Activated CD8-positive, alpha-beta memory T cell treated with anti-CD3 and anti-CD28 coated beads, Interleukin-2, amount 10 ng/mL, durations not matched to agents 7 days and 5 days (primary cell): ENCODE measurements at regions not wholly inside any gene's neighbourhood (a gene's known extent, or its start where the extent isn't known, plus 50 kb on each side); places are given as distances from the start of the nearest gene placed in this dataset.
"Not testable (repeated sequence)": the region's sequence is repeated elsewhere in the genome, so short reads cannot be mapped to it uniquely, and the experiment has no call there.

ENCODE experiments used
- ATAC-seq: fragments of 150-1000 bp; cut with Tn5 transposase; one replicate; pipeline ENCODE4 v1.10.0; 2021; ENCODE audit warnings: moderate library complexity
- CTCF ChIA-PET: fragments of 350-600 bp; sonication (Branson Sonifier 250); formaldehyde crosslinking; loops from one replicate; lab custom pipeline; 2021; ENCODE audit warnings: antibody characterized with exemption; lab: Charles Lee
- DNase-seq: peaks from one replicate; pipeline ENCODE4 v3.0.0-alpha.2; 2020
- H3K27ac Mint-ChIP-seq: one replicate; pipeline ENCODE4 v1.8.0; 2021; ENCODE audit warnings: mild to moderate bottlenecking, mixed read lengths
- H3K27me3 Mint-ChIP-seq: one replicate; pipeline ENCODE4 v1.8.0; 2021; ENCODE audit warnings: mixed read lengths
- H3K36me3 Mint-ChIP-seq: one replicate; pipeline ENCODE4 v1.8.0; 2021; ENCODE audit warnings: mild to moderate bottlenecking, mixed read lengths
- H3K4me1 Mint-ChIP-seq: one replicate; pipeline ENCODE4 v1.8.0; 2021; ENCODE audit warnings: mixed read lengths
- H3K4me3 Mint-ChIP-seq: one replicate; pipeline ENCODE4 v1.8.0; 2021; ENCODE audit warnings: mild to moderate bottlenecking, moderate library complexity, mixed read lengths
- H3K9me3 Mint-ChIP-seq: one replicate; pipeline ENCODE4 v1.8.0; 2022; ENCODE audit warnings: low read depth, mixed read lengths

DNA sequence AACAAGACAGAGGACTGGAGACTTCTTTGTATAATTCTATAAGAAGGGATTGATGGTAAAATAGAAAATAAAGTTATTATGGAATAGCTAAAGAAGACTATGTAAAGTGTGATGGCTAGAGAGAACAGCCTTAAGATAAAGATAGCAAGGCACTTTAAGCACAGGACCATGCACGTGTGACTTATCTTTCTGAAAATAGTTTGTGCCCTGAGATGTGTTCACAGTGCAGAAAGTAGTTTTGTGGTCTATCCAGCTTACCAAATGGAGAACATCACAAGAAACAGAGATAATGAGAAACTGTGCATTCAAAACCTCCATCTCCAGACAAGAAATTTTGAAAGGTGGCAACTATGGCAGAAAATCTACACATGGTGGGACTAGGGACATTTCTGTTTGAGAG, 213.3 kb downstream of the PARM1 start:
- Mint-ChIP-seq H3K4me3 (no peak overlapping the region), H3K27ac (no peak overlapping the region), H3K36me3 (no peaks in the 10 kb centered on the region), H3K9me3 (no peaks in the 10 kb centered on the region), H3K4me1 (no peaks in the 10 kb centered on the region), H3K27me3 (no peaks in the 10 kb centered on the region)
- no peak for DNase-seq
- CTCF ChIA-PET, result no interaction called here
- ATAC-seq, result no peak

DNA sequence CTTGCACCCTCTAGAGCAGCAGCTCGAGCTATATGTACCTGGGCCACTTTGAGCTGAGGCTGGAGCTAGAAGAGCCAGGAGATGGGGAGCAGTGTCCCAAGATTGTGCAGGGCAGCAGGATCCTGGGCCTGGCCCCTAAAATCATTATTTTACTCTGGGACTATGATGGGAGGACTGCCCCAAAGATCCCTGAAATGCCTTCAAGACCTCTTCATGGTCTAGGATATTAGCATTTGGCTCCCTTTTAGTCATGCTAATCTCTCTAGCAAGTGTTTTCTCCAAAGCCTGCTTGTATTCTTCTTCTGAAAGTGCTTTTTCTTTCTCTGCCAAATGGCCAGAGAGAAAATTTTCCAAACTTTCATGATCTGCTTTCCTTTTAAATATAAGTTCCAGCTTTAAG, 211.6 kb downstream of the PARM1 start:
- H3K27me3 Mint-ChIP-seq, result no peaks in the 10 kb centered on the region
- H3K4me1 Mint-ChIP-seq, result no peaks in the 10 kb centered on the region
- CTCF ChIA-PET, result no interaction called here
- H3K27ac Mint-ChIP-seq, result no peak overlapping the region
- no peaks in the 10 kb centered on the region for H3K36me3 Mint-ChIP-seq
- ATAC-seq, result no peak
- no peaks in the 10 kb centered on the region for H3K9me3 Mint-ChIP-seq
- no peak for DNase-seq
- H3K4me3 Mint-ChIP-seq, result no peak overlapping the region

DNA sequence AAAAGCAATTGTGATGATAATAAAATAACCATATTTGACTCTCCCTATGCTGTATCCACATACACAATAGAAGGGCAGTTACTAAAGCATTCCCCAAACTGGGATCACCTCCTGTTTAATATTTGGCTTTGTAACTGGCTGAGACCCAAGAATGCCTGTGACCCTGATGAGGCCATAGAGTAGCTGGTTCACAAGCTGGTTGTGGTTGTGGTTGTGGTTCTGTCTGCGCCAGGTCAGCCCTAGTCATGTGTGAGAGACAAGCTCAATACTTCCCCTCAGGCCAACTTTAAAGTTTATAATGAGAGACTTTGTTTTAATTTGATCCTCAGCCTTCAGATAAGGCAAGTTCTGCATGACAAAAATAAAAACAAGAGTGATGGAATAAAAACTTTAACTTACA, 209.9 kb downstream of the PARM1 start:
- H3K9me3 Mint-ChIP-seq, result no peaks in the 10 kb centered on the region
- H3K36me3 Mint-ChIP-seq, result no peaks in the 10 kb centered on the region
- no peaks in the 10 kb centered on the region for H3K4me1 Mint-ChIP-seq
- H3K27me3 Mint-ChIP-seq, result no peaks in the 10 kb centered on the region
- CTCF ChIA-PET, result no interaction called here
- no peak overlapping the region for H3K27ac Mint-ChIP-seq
- no peak overlapping the region for H3K4me3 Mint-ChIP-seq
- DNase-seq (no peak), ATAC-seq (no peak)

GRCh38 chr4:75142382-75142781, 209.5 kb downstream of the PARM1 start:
- H3K27ac Mint-ChIP-seq, result no peak overlapping the region
- no peaks in the 10 kb centered on the region for H3K36me3 Mint-ChIP-seq
- no peaks in the 10 kb centered on the region for H3K9me3 Mint-ChIP-seq
- no peak for ATAC-seq
- H3K4me1 Mint-ChIP-seq, result no peaks in the 10 kb centered on the region
- H3K4me3 Mint-ChIP-seq, result no peak overlapping the region
- no peak for DNase-seq
- CTCF ChIA-PET, result no interaction called here
- no peaks in the 10 kb centered on the region for H3K27me3 Mint-ChIP-seq

DNA sequence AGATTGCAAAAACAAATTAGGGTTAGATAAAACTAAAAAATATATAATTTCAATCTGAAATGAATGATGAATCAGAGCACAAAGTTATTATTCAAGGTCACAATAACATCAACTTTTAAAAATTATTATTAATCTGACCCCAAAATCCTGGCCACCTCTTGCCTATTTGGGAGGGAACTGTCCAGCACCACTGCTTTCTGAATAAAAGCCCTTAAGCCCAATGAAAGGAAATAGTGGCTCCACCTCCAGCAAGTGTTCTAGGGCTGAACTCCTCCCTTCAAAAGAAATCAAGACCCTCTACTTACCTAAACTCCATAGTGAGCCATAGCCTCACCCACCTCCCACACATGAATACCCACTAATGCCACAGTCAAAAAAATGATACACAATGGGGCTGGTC, 208.2 kb downstream of the PARM1 start:
- DNase-seq (no peak), ATAC-seq (no peak)
- H3K4me1 Mint-ChIP-seq, result no peaks in the 10 kb centered on the region
- CTCF ChIA-PET, result no interaction called here
- no peak overlapping the region for H3K4me3 Mint-ChIP-seq
- H3K27me3 Mint-ChIP-seq, result no peaks in the 10 kb centered on the region
- H3K9me3 Mint-ChIP-seq, result no peaks in the 10 kb centered on the region
- H3K27ac Mint-ChIP-seq, result no peak overlapping the region
- no peaks in the 10 kb centered on the region for H3K36me3 Mint-ChIP-seq

DNA sequence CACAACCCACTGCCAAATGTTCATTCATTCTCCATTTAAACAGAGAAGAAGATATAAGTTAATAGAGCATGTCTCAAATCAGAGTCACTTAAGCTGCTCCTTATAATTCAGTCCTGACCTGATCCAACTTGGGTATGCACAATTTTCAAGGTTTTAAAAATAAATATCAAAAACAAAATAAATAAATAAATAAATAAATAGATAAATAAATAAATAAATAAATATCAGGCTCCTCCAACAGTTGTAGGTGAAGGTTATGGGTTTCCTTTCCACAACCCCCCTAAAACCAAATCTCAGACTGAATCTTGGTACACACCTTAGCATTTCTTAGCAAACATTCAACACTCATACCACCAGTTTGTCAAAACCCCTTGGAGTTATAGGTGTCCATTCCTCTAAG, 204.4 kb downstream of the PARM1 start:
- no peaks in the 10 kb centered on the region for H3K36me3 Mint-ChIP-seq
- no peaks in the 10 kb centered on the region for H3K27me3 Mint-ChIP-seq
- ATAC-seq (no peak), DNase-seq (no peak)
- H3K27ac Mint-ChIP-seq, result no peak overlapping the region
- no peak overlapping the region for H3K4me3 Mint-ChIP-seq
- peaks cover 2% of the 10 kb centered on the region for H3K9me3 Mint-ChIP-seq
- H3K4me1 Mint-ChIP-seq, result no peaks in the 10 kb centered on the region
- CTCF ChIA-PET, result no interaction called here

DNA sequence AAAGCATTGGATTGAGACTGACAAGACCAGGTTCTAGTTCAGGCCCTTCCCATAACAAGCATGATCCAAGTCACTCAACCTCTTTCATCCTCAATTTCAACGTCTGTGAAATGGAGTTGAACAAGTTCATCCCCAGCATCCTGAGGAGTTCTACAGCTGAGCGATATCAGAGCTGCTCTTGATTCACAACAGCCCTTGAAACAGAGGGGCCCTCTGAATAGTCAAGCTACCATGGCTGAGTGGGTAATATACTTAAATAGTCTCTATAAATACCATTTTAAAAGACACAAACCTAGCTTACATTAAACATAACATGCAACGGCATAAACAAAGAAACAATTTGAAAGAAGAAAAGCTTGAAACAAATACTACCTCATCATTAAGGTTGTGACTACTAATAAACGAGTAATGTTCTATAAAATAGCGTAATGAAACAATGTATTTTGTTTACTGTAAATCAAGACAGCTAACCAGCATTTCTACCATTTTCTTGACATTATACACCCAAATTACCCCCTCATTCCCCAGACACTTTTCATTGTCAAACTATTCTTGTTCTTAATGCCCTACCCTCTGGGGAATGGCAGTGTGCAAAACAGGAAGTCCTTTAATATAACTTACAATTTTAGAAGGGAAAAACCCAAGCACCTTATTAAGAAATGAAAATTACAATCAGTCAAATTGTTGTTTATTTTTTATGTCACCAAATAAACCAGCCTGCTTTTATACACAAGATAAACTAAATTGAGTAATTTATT, 202.3 kb downstream of the PARM1 start:
- Mint-ChIP-seq H3K9me3 (peaks cover 2% of the 10 kb centered on the region), H3K4me1 (no peaks in the 10 kb centered on the region), H3K27ac (no peak overlapping the region), H3K36me3 (no peaks in the 10 kb centered on the region), H3K27me3 (no peaks in the 10 kb centered on the region), H3K4me3 (no peak overlapping the region)
- DNase-seq (no peak), ATAC-seq (no peak)
- CTCF ChIA-PET, result no interaction called here

- H3K27ac Mint-ChIP-seq, H3K27me3 Mint-ChIP-seq, H3K36me3 Mint-ChIP-seq, ATAC-seq, H3K4me1 Mint-ChIP-seq, H3K9me3 Mint-ChIP-seq, CTCF ChIA-PET, DNase-seq: not testable (repeated sequence)
- peak overlapping the region; percentile 33 for H3K4me3 Mint-ChIP-seq
Measured at GRCh38 chr4:75126870-75127269, 194.0 kb downstream of the PARM1 start.

- no peak for ATAC-seq
- CTCF ChIA-PET, result no interaction called here
Measured at GRCh38 chr4:75126058-75126457, 193.1 kb downstream of the PARM1 start.

GRCh38 chr4:75122424-75123014, 189.6 kb downstream of the PARM1 start:
- CTCF ChIA-PET, result no interaction called here
- DNase-seq, result no peak
- peaks cover 6% of the 10 kb centered on the region for H3K9me3 Mint-ChIP-seq
- ATAC-seq, result no peak
- no peak overlapping the region for H3K27ac Mint-ChIP-seq
- no peaks in the 10 kb centered on the region for H3K36me3 Mint-ChIP-seq
- H3K27me3 Mint-ChIP-seq, result no peaks in the 10 kb centered on the region
- H3K4me1 Mint-ChIP-seq, result no peaks in the 10 kb centered on the region
- no peak overlapping the region for H3K4me3 Mint-ChIP-seq

More at GRCh38 chr4:75126058-75126457, 193.1 kb downstream of the PARM1 start:
- no peak for DNase-seq
- Mint-ChIP-seq H3K4me1 (no peaks in the 10 kb centered on the region), H3K27me3 (no peaks in the 10 kb centered on the region), H3K4me3 (no peak overlapping the region), H3K27ac (no peak overlapping the region), H3K36me3 (no peaks in the 10 kb centered on the region), H3K9me3 (no peaks in the 10 kb centered on the region)

DNA sequence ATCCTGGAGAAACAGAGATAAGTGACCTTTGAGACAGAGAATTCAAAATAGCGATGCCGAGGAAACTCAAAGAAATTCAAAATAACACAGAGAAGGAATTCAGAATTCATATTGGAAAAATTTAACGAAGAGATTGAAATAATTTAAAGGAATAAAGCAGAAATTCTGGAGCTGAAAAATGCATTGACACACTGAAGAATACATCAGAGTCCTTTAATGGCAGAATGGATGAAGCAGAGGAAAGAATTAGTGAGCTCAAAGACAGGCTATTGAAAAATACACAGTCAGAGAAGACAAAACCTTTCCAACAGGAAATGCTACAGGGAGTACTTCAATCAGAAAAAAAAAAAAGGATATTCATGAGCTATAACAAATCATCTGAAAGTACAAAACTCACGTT, 185.8 kb downstream of the PARM1 start:
- no peaks in the 10 kb centered on the region for H3K4me1 Mint-ChIP-seq
- CTCF ChIA-PET, result no interaction called here
- H3K27ac Mint-ChIP-seq, result no peak overlapping the region
- H3K36me3 Mint-ChIP-seq, result no peaks in the 10 kb centered on the region
- no peak for DNase-seq
- no peak for ATAC-seq
- H3K27me3 Mint-ChIP-seq, result no peaks in the 10 kb centered on the region
- no peak overlapping the region for H3K4me3 Mint-ChIP-seq
- H3K9me3 Mint-ChIP-seq, result peaks cover 6% of the 10 kb centered on the region

DNA sequence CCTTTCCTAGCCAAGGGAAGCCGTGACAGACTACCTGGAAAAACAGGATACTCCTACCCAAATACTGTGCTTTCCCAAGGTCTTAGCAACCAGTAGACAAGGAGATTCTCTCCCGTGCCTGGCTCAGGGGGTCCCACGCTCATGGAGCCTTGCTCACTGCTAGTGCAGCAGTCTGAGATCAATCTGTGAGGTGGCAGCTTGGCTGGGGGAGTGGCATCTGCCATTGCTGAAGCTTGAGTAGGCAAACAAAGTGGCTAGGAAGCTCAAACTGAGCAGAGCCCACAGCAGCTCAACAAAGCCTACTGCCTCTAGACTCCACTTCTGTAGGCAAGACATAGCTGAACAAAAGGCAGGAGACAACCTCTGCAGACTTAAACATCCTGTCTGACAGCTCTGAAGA, 177.1 kb downstream of the PARM1 start:
- Mint-ChIP-seq H3K9me3 (peaks cover 2% of the 10 kb centered on the region), H3K4me1 (no peaks in the 10 kb centered on the region), H3K27ac (no peak overlapping the region), H3K36me3 (no peaks in the 10 kb centered on the region), H3K27me3 (no peaks in the 10 kb centered on the region), H3K4me3 (no peak overlapping the region)
- DNase-seq, result no peak
- ATAC-seq, result no peak
- CTCF ChIA-PET, result no interaction called here

DNA sequence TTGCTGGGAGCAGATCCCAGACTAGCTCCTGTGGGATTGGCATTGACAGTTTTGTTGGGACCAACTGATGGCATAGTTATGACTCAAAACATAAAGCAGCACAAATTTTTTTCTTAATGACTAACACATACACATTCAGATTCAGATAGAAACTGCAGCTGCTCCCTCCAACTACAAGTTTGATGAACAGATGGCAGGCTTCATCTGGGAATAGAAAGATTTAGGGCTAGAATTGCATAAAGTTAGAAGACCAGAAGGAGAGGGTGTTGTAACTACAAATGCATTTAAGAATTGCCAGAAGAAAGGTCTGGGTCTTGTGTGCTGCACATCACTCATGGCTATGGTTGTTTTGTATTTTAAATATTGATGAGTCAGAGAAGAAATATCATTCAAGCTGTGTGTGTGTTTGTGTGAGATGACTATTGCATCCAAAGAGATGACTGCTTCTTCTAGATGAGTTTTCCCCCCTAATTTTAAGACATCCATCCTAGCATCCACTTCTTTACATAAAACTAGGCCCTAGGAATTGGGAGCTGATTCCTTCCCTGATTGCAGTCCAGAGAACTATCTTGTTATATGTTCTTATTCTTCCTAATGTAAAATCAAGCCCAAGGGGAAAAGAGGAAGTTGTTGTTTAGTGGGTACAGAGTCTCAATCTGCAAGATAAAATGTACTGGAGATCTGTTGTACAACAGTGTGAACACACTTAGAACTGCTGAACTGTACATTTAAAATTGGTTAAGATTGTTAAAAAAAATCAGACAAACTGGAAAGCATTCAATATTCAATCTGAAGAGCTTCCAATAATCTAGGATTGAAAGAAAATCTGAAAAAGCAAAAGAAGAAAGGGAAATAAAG, 175.1 kb downstream of the PARM1 start:
- Mint-ChIP-seq H3K4me3 (no peak overlapping the region), H3K27ac (no peak overlapping the region), H3K9me3 (peaks cover 2% of the 10 kb centered on the region), H3K4me1 (no peaks in the 10 kb centered on the region), H3K36me3 (no peaks in the 10 kb centered on the region), H3K27me3 (no peaks in the 10 kb centered on the region)
- DNase-seq (no peak), ATAC-seq (no peak)
- CTCF ChIA-PET, result no interaction called here

GRCh38 chr4:75102787-75103085, 169.8 kb downstream of the PARM1 start:
- H3K36me3 Mint-ChIP-seq, result no peaks in the 10 kb centered on the region

More at GRCh38 chr4:75102787-75103085, 169.8 kb downstream of the PARM1 start:
- no peak overlapping the region for H3K27ac Mint-ChIP-seq
- no peaks in the 10 kb centered on the region for H3K27me3 Mint-ChIP-seq
- no peaks in the 10 kb centered on the region for H3K4me1 Mint-ChIP-seq
- DNase-seq, result no peak
- no peak overlapping the region for H3K4me3 Mint-ChIP-seq
- peaks cover 3% of the 10 kb centered on the region for H3K9me3 Mint-ChIP-seq
- no peak for ATAC-seq
- CTCF ChIA-PET, result no interaction called here
